ENCODE measurements at regions not wholly inside any gene's neighbourhood (a gene's known extent, or its start where the extent isn't known, plus 50 kb on each side); places are given as distances from the start of the nearest gene placed in this dataset.

- peak overlapping the region; percentile 26; the same call in 1 of the 2 replicates for H2AFZ ChIP-seq (ENCODE audit: low read length)
Measured at GRCh38 chr3:153293265-153293664, 131.2 kb downstream of the RAP2B start.

DNA sequence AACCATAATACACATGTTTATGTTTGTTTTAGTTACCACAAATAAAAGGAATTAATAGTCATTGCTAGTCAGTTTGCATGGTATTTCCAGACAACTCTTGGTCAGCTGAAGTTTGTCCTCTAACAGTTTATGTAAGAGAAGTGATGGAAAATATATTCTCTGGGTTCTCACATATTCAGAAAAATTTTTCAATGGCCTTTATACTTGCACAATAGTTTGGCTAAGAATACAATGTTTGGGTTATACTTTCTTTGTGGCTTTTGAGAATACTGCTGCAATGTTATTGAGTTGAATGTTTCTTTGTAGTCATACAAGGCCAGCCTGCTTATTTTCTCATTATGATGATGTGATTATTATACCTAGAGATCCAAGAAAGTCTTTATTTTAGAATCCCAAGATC, 133.9 kb downstream of the RAP2B start:
- H3K36me3 ChIP-seq (ENCODE audit: insufficient read depth, low read length), result no peaks in the 10 kb centered on the region
- TF ChIP-seq CTCF (conservative IDR thresholded peaks at IDR 0.05; ENCODE audit: low read length) (no peak), EZH2phosphoT487 (IDR thresholded peaks at IDR 0.05; ENCODE audit: borderline replicate concordance) (no peak)
- H3K27me3 ChIP-seq (ENCODE audit: insufficient read depth, low read length, poor library complexity, severe bottlenecking), result no peaks in the 10 kb centered on the region
- H3K79me2 ChIP-seq (ENCODE audit: insufficient read depth, low read length), result no peaks in the 10 kb centered on the region
- no peaks in the 10 kb centered on the region for H4K20me1 ChIP-seq (ENCODE audit: insufficient read depth, low read length, poor library complexity, severe bottlenecking)
- no peaks in the 10 kb centered on the region for H3K4me1 ChIP-seq (ENCODE audit: insufficient read depth, low read length, poor library complexity, severe bottlenecking)
- H2AFZ ChIP-seq (ENCODE audit: low read length), result no peak overlapping the region
- no peak overlapping the region for H3K4me2 ChIP-seq (ENCODE audit: low read depth, low read length, poor library complexity, severe bottlenecking)
- no peak overlapping the region for H3K4me3 ChIP-seq (ENCODE audit: low read length, poor library complexity, severe bottlenecking)
- H3F3A ChIP-seq (ENCODE audit: low read depth), result no peaks in the 10 kb centered on the region
- H3K9me2 ChIP-seq (replicated peaks; ENCODE audit: low read depth, low read length), result no peaks in the 10 kb centered on the region
- H3K9ac ChIP-seq (ENCODE audit: low read depth, low read length, poor library complexity, severe bottlenecking), result no peak overlapping the region
- no peaks in the 10 kb centered on the region for H3K9me3 ChIP-seq (ENCODE audit: insufficient read depth, low read depth, low read length)

More at GRCh38 chr3:153293265-153293664, 131.2 kb downstream of the RAP2B start:
- Histone ChIP-seq H3K9me2 (replicated peaks; ENCODE audit: low read depth, low read length) (no peaks in the 10 kb centered on the region), H3K9ac (ENCODE audit: low read depth, low read length, poor library complexity, severe bottlenecking) (no peak overlapping the region), H3F3A (ENCODE audit: low read depth) (no peaks in the 10 kb centered on the region), H3K4me2 (ENCODE audit: low read depth, low read length, poor library complexity, severe bottlenecking) (no peak overlapping the region), H3K4me3 (ENCODE audit: low read length, poor library complexity, severe bottlenecking) (no peak overlapping the region), H3K79me2 (ENCODE audit: insufficient read depth, low read length) (no peaks in the 10 kb centered on the region), H3K4me1 (ENCODE audit: insufficient read depth, low read length, poor library complexity, severe bottlenecking) (peaks cover 9% of the 10 kb centered on the region), H3K9me3 (ENCODE audit: insufficient read depth, low read depth, low read length) (no peaks in the 10 kb centered on the region), H3K36me3 (ENCODE audit: insufficient read depth, low read length) (no peaks in the 10 kb centered on the region), H3K27me3 (ENCODE audit: insufficient read depth, low read length, poor library complexity, severe bottlenecking) (no peaks in the 10 kb centered on the region), H4K20me1 (ENCODE audit: insufficient read depth, low read length, poor library complexity, severe bottlenecking) (no peaks in the 10 kb centered on the region)
- TF ChIP-seq EZH2phosphoT487 (IDR thresholded peaks at IDR 0.05; ENCODE audit: borderline replicate concordance), result no peak
- TF ChIP-seq CTCF (conservative IDR thresholded peaks at IDR 0.05; ENCODE audit: low read length), result no peak

- no peaks in the 10 kb centered on the region for H3K79me2 ChIP-seq (ENCODE audit: insufficient read depth, low read length)
- H3K9ac ChIP-seq (ENCODE audit: low read depth, low read length, poor library complexity, severe bottlenecking), result no peak overlapping the region
- no peaks in the 10 kb centered on the region for H3K9me2 ChIP-seq (replicated peaks; ENCODE audit: low read depth, low read length)
- H3F3A ChIP-seq (ENCODE audit: low read depth), result no peaks in the 10 kb centered on the region
- H3K36me3 ChIP-seq (ENCODE audit: insufficient read depth, low read length), result no peaks in the 10 kb centered on the region
- no peak overlapping the region for H2AFZ ChIP-seq (ENCODE audit: low read length)
- H3K4me2 ChIP-seq (ENCODE audit: low read depth, low read length, poor library complexity, severe bottlenecking), result no peak overlapping the region
- H3K4me1 ChIP-seq (ENCODE audit: insufficient read depth, low read length, poor library complexity, severe bottlenecking), result no peaks in the 10 kb centered on the region
- H3K9me3 ChIP-seq (ENCODE audit: insufficient read depth, low read depth, low read length), result no peaks in the 10 kb centered on the region
- TF ChIP-seq CTCF (conservative IDR thresholded peaks at IDR 0.05; ENCODE audit: low read length) (no peak), EZH2phosphoT487 (IDR thresholded peaks at IDR 0.05; ENCODE audit: borderline replicate concordance) (no peak)
- no peaks in the 10 kb centered on the region for H3K27me3 ChIP-seq (ENCODE audit: insufficient read depth, low read length, poor library complexity, severe bottlenecking)
- H4K20me1 ChIP-seq (ENCODE audit: insufficient read depth, low read length, poor library complexity, severe bottlenecking), result no peaks in the 10 kb centered on the region
- no peak overlapping the region for H3K4me3 ChIP-seq (ENCODE audit: low read length, poor library complexity, severe bottlenecking)
Measured at GRCh38 chr3:153305189-153305588, 143.2 kb downstream of the RAP2B start.
